HG03432 (cell line): ENCODE measurements at regions not wholly inside any gene's neighbourhood (a gene's known extent, or its start where the extent isn't known, plus 50 kb on each side); places are given as distances from the start of the nearest gene placed in this dataset.

ENCODE experiments used
- ATAC-seq: cut with Tn5 transposase; IDR thresholded peaks from one replicate; pipeline ENCODE4 v1.9.1; 2021; ENCODE audit warnings: mild to moderate bottlenecking, moderate library complexity; ENCODE audit not compliant: unreplicated experiment

GRCh38 chrX:73768886-73769285 lies 83.6 kb downstream of the XIST start:
- ATAC-seq = no peak

- no peak for ATAC-seq
Observed at GRCh38 chrX:73768160-73768559, 84.4 kb downstream of the XIST start.

- no peak for ATAC-seq
Observed at GRCh38 chrX:73767017-73767416, 85.5 kb downstream of the XIST start.

GRCh38 chrX:73766431-73766795 lies 86.1 kb downstream of the XIST start:
- ATAC-seq = no peak

GRCh38 chrX:73765776-73766430 lies 86.6 kb downstream of the XIST start:
- ATAC-seq = no peak

DNA sequence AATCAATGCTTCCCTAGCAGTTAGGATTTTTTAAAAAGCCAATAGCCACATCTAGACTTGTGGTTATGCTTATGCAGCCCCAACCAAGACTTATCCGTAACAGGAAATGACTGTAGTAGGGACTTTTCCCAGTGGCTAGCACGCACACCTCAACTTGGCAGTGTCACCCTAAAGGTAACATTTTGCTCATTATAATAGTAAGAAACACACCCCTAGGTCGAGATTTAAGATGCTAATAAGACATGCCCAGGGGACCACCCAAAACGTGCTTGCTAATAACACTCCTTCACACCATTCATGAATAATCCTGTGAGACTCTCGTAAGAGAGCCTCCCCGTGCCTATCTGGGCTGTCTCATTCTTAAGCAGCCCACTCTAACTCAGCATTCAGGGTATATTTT lies 94.3 kb downstream of the XIST start:
- ATAC-seq = peak; percentile 89
